ENCODE measurements at regions not wholly inside any gene's neighbourhood (a gene's known extent, or its start where the extent isn't known, plus 50 kb on each side); places are given as distances from the start of the nearest gene placed in this dataset.

DNA sequence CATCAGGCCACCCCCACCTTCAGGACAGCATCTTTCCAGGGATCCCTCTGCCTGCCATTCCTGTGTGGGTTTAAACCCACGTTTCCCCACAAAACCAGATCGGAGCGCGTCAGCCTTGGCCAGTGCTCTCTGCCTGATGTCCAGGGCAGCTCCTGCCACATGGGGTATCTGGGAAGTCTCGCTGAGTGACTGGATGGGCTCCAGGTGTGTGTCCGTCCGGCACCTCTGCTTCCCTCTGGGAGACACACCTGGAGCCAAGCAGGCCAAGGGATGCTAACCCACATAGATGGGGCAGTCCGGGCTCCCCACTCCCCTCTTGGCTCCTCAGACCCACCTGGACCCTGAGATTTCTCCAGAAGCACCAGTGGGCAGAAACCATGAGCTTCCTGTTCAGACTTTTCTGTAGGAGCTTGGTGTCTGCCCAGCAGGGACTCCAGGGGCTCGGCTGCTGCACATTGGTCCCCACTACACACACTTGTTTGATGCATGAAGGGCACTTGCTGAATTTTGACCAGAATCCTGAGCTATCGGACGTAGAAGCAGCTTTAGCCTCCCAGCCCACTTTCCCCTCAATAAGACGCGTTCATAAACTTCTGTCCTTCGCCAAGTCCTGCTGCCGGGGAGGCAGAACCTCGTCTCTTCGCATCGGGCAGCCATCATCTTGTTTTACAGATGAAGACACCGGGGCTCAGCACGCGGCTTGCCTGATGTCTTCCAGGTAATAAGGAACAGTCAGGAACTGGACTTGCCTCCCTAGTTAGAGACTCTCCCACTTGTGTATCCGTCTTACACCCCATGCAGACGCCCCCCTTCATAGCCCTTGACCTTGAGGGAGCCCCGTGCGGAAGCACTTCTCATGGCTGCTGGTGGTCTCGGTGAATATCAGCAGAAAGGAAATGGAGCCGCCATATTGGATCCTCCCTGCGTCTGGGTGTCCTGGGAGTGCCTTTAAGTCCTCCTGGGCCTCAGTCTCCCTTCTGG lies 91.6 kb upstream of the ZNF469 start:
- H3K36me3 ChIP-seq = no peaks in the 10 kb centered on the region
- WGBS = 87% methylated on average over 28 of the region's 28 CpGs
- intact Hi-C loops (cut with DNase I) = no loop called here
- H3K4me1 ChIP-seq (replicated peaks) = no peaks in the 10 kb centered on the region
- H3K27me3 ChIP-seq (replicated peaks; ENCODE audit: insufficient read depth) = no peaks in the 10 kb centered on the region
- TF ChIP-seq POLR2A (IDR thresholded peaks at IDR 0.05) (no peak), POLR2AphosphoS5 (IDR thresholded peaks at IDR 0.05) (no peak)
- TF ChIP-seq, protein P1, sequence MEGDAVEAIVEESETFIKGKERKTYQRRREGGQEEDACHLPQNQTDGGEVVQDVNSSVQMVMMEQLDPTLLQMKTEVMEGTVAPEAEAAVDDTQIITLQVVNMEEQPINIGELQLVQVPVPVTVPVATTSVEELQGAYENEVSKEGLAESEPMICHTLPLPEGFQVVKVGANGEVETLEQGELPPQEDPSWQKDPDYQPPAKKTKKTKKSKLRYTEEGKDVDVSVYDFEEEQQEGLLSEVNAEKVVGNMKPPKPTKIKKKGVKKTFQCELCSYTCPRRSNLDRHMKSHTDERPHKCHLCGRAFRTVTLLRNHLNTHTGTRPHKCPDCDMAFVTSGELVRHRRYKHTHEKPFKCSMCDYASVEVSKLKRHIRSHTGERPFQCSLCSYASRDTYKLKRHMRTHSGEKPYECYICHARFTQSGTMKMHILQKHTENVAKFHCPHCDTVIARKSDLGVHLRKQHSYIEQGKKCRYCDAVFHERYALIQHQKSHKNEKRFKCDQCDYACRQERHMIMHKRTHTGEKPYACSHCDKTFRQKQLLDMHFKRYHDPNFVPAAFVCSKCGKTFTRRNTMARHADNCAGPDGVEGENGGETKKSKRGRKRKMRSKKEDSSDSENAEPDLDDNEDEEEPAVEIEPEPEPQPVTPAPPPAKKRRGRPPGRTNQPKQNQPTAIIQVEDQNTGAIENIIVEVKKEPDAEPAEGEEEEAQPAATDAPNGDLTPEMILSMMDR (IDR thresholded peaks at IDR 0.05) = no peak
- no peak for DNase-seq (ENCODE audit: low spot score)
- no peaks in the 10 kb centered on the region for H3K9me3 ChIP-seq
- H3K4me3 ChIP-seq = no peak overlapping the region
- H3K27ac ChIP-seq = no peak overlapping the region

GRCh38 chr16:88292007-88292970 lies 90.5 kb upstream of the ZNF469 start:
- Histone ChIP-seq H3K27ac (no peak overlapping the region), H3K27me3 (replicated peaks; ENCODE audit: insufficient read depth) (no peaks in the 10 kb centered on the region), H3K9me3 (no peaks in the 10 kb centered on the region), H3K36me3 (no peaks in the 10 kb centered on the region), H3K4me3 (no peak overlapping the region), H3K4me1 (replicated peaks) (no peaks in the 10 kb centered on the region)
- WGBS = 88% methylated on average over 19 of the region's 19 CpGs
- TF ChIP-seq POLR2AphosphoS5 (IDR thresholded peaks at IDR 0.05) = no peak
- intact Hi-C loops (cut with DNase I) = no loop called here
- DNase-seq (ENCODE audit: low spot score) = no peak

DNA sequence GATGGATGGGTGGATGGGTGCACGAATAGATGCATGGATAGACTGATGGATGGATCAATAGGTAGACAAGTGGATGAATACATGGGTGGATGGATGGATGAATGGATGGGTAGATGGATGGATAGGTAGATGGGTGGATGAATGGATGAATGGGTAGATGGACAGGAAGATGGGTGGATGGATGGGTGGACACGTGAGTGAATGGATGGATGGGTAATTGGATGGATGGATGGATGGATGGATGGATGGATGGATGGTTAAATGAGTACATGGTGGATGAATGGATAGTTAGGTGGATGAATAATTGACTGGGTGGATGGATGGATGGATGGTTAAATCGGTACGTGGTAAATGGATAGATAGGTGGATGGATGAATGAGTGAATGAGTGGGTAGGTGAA lies 89.7 kb upstream of the ZNF469 start:
- WGBS = 95% methylated on average over 4 of the region's 4 CpGs
- no peak for DNase-seq (ENCODE audit: low spot score)
- H3K27ac ChIP-seq = no peak overlapping the region
- no peaks in the 10 kb centered on the region for H3K27me3 ChIP-seq (replicated peaks; ENCODE audit: insufficient read depth)
- H3K4me3 ChIP-seq = no peak overlapping the region
- no peaks in the 10 kb centered on the region for H3K9me3 ChIP-seq
- TF ChIP-seq POLR2AphosphoS5 (IDR thresholded peaks at IDR 0.05) = no peak
- no peak for TF ChIP-seq POLR2A (IDR thresholded peaks at IDR 0.05)
- TF ChIP-seq, protein P1 (IDR thresholded peaks at IDR 0.05) = no peak
- no peaks in the 10 kb centered on the region for H3K4me1 ChIP-seq (replicated peaks)
- no peaks in the 10 kb centered on the region for H3K36me3 ChIP-seq
- intact Hi-C loops (cut with DNase I) = no loop called here

DNA sequence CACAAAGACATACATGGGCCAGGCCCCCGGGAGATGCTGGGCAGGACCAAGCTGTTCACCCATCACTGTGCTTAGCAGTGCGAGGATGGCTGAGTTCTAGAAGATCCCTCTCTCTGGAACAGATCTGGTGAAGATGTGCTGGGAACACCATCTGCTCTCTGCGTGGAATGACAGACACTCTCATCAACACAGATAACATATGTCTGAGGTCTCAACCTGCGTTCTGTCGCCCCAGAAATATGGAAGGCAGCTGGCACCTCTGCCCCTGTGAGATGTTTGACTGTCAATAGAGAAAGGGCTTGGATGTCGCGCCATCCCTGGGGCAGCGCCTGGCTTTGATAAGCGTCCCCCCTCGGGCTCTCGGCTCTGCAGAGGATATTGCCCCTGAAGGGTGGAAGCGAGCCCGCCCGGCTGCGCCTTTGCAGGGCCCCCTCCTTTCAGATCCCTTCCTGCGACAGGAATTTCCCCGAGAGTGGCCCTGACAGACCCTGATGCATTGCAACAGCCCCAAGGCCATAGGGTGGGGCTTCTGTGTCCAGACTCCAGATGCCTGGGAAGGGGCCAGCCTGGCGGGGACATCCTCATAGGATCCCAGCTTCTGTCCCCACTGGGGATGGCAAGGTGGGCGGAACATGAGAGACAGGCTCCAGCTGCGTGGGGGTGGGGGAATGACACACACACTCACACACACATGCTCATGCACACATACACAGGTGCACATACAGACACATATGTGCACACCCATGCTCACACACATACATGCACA lies 86.9 kb upstream of the ZNF469 start:
- Histone ChIP-seq H3K27me3 (replicated peaks; ENCODE audit: insufficient read depth) (no peaks in the 10 kb centered on the region), H3K4me1 (replicated peaks) (no peaks in the 10 kb centered on the region), H3K4me3 (no peak overlapping the region), H3K27ac (no peak overlapping the region), H3K9me3 (no peaks in the 10 kb centered on the region), H3K36me3 (no peaks in the 10 kb centered on the region)
- no peak for DNase-seq (ENCODE audit: low spot score)
- intact Hi-C loops (cut with DNase I) = no loop called here
- whole genome bisulfite sequencing = 80% methylated on average over 20 of the region's 20 CpGs
- TF ChIP-seq, protein P1 (IDR thresholded peaks at IDR 0.05) = no peak
- no peak for TF ChIP-seq POLR2AphosphoS5 (IDR thresholded peaks at IDR 0.05)
- no peak for TF ChIP-seq POLR2A (IDR thresholded peaks at IDR 0.05)

Measured in prostate gland (tissue), 2 donors.